HPDE6-E6E7 (cell line): ENCODE measurements at regions not wholly inside any gene's neighbourhood (a gene's known extent, or its start where the extent isn't known, plus 50 kb on each side); places are given as distances from the start of the nearest gene placed in this dataset.
A peak's percentile ranks its signal among the peaks of the same experiment; 100 is the strongest.
"Not testable (repeated sequence)": the region's sequence is repeated elsewhere in the genome, so short reads cannot be mapped to it uniquely, and the experiment has no call there.

Experiments
- DNase-seq: peaks from one replicate; pipeline ENCODE4 v3.0.0; 2011; ENCODE audit warnings: missing footprints; ENCODE audit errors: extremely low spot score

DNA sequence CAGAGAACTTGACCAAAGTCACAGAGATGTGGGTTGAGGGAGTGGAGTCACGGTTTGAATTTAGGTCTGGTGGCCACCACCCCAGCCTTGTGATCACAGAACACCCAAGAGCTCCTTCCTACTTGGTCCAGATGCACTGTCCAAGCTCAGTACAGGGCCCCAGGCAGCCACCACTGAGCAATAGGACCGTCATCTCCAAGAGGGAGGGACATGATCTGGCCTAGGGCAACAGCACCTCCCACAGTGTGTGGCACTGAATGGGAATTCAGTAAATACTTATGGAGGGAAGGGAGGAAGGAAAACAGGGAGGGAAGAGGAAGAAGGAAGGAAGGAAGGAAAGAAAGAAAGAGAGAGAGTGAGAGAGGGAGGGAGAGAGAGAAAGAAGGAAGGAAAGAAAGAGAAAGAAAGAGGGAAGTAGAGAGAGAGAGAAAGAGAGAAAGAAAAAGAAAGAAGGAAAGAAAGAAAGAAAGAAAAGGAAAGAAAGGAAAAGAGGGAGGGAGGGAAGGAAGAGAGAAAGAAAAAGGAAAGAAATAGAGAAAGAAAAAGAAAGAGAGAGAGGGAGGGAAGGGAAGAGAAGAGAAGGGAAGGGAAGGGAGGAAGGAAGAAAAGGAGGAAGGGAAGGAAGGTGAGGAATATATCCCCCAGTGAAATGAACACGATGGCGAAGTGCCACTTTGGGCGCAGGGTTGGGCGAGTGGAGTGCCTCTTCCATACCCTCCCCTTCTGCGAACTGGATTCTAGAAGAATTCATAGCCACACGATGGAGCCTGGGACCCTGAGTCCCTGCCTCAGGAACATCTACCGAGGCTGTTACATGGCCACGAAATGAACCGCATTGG is 243.7 kb downstream of the TFAP2C start:
- no peak for DNase-seq

- no peak for DNase-seq
Observed at GRCh38 chr20:56873836-56874235, 244.7 kb downstream of the TFAP2C start.

- peak; percentile 100 for DNase-seq
Observed at GRCh38 chr20:56875052-56875659, 246.1 kb downstream of the TFAP2C start.

DNA sequence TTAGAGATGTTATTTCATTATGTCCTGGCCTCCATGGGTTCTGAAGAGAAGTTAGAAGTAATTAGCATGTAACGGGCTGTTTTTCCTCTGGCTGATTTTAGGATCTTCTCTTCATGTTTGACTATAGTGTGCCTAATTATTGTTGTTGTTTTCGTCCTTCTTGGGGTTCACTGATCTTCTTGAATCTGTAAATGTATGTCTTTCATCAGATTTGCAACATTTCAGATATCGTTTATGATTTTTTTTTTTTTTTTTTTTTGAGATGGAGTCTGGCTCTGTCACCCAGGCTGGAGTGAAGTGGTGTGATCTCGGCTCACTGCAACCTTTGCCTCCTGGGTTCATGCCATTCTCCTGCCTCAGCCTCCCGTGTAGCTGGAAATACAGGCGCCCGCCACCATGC is 246.7 kb downstream of the TFAP2C start:
- no peak for DNase-seq

GRCh38 chr20:56885521-56885920 is 256.4 kb downstream of the TFAP2C start:
- DNase-seq = no peak

DNA sequence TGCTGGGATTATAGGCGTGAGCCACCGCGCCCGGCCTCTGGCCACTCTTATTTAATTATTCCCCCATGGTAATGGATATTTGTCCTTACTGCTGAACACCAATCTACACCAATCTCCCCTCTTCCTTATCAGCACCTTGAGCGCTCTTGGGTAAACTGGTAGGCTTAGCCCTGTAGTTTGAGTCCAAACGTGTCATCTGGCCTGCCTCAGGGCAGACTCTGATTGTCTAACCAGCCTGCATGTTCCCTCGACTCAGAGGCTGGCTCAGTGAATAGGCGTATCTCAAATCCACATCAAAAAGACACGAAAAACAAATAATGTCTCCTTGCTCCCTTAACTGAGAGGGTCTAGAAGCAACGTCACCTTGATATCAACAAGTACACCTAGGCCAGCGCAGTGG is 260.9 kb downstream of the TFAP2C start:
- DNase-seq = no peak

GRCh38 chr20:56893226-56893917 is 264.3 kb downstream of the TFAP2C start:
- DNase-seq = no peak

DNA sequence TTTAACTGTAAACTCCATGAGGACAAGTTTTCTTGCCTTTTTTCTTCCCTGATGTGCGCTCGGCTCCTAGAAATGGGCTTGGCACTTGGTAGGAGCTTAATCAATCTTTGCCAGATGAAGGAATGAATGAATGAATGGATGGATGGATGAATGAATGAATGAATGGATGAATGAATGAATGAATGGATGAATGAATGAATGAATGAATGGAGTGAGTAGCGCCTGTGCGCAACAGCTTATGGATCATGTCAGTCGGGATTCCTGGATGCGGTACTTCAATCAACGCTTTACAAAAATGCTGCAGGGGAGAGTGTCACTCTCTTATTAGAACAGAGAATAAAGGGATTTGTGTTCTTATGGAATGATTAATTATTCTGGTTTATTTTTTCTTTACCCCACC is 267.3 kb downstream of the TFAP2C start:
- no peak for DNase-seq

GRCh38 chr20:56897318-56897957 is 268.3 kb downstream of the TFAP2C start:
- no peak for DNase-seq

- no peak for DNase-seq
Observed at GRCh38 chr20:56897958-56898349, 268.8 kb downstream of the TFAP2C start.

DNA sequence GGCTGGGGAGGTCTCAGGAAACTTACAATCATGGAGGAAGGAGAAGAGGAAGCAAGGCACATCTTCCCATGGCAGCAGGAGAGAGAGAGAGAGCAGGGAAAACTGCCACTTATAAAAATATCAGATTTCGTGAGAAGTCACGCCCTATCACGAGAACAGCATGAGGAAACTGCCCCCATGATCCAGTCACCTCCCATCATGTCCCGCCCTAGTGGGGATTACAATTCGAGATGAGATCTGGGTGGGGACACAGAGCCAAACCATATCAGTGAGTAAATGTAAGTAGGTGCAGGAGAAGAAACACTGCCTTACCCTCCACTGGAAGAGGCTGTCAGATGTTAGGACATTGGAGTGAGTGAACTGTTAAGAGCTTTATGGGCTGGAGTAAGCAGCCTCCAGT is 270.4 kb downstream of the TFAP2C start:
- DNase-seq = no peak

DNA sequence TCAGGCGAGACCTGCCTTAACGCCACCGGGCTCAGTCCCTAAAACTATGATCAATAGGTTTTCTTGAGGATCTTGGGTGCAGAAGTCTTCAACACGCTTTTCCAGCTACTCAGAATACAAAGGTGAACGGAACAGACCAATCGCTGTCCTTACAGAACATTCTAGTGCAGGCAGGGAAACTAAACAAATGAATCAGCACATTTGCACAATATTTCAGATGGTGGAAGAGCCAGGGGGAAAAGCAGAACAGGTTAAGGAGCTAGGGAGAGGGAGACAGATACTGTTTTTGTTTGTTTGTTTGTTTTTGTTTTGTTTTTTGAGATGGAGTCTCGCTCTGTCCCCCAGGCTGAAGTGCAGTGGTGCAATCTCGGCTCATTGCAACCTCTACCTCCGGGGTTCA is 271.1 kb downstream of the TFAP2C start:
- DNase-seq = no peak

DNA sequence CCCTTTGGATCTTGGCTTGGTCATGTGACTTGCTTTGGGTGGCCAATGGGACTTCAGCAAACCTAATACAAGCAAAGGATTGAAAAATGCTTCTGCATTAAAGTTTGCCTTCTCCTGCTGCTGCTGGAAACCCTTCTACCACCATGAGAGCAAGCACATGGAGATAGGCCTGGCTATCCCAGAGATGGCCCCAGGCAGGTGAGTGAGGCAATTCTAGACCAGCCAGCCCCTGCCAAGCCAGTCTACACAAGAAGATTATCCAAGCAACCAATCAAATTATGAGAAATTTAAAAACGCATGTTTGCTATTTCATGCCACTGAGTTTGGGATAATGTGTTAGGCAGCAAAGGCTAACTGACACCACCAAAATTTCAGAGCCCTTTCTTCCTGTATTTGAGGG is 274.3 kb downstream of the TFAP2C start:
- DNase-seq = no peak

- DNase-seq = no peak
Observed at GRCh38 chr20:56903858-56904257, 274.8 kb downstream of the TFAP2C start.

DNA sequence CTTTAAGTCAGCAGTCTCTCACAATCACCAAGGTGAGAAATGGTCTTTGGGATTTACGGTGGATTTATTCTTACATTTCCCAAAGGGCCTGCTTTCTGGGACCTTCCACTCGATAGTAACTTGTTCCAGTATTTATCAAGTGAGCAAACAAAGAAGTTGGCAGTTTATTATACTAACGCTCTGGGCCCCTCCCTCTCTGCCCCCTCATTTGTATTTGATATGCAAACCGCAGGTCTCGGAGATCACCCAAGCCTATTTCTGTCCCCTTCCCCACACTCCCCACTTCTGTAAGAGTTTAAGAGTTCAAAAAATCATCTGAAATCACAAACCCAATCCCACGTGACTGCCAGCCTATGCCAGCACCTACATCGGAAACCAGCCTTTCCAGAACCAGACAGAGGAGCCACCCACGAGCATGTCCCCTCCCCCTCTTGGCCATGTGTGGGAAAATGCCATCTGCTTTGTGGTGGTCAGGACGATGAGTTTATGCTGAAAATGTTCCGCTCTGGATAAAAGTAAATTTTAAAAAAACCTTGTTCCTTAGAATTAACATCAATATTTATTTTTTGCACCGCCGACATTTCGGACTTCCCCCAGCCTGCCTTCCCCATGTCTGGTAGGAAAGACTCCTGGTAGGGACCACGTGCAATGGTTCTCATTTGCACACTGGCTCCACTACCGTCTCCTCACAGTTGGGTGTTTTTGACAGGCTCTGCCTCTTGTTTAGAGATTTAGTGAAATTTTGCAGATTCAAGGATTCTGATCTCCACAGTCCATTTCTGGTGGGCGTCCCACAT is 281.0 kb downstream of the TFAP2C start:
- DNase-seq = no peak

- no peak for DNase-seq
Observed at GRCh38 chr20:56911946-56912345, 282.8 kb downstream of the TFAP2C start.

- DNase-seq = no peak
Observed at GRCh38 chr20:56914532-56914931, 285.4 kb downstream of the TFAP2C start.

- DNase-seq = no peak
Observed at GRCh38 chr20:56916345-56916622, 287.2 kb downstream of the TFAP2C start.

DNA sequence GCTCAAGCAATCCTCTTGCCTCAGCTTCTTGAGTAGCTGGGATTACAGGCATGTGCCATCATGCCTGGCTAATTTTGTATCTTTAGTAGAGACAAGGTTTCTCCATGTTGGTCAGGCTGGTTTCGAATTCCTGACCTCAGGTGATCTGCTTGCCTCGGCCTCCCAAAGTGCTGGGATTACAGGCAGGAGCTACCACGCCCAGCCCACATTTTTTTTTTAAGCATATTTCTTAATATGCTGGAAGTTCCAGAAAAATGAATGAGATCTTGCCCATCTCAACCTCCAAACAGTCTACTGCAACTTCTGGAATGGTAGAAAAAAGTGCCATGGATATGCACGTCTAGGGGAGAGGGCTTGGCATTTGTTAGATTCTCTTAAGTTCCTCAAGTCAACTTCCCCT is 290.9 kb downstream of the TFAP2C start:
- DNase-seq = not testable (repeated sequence)

DNA sequence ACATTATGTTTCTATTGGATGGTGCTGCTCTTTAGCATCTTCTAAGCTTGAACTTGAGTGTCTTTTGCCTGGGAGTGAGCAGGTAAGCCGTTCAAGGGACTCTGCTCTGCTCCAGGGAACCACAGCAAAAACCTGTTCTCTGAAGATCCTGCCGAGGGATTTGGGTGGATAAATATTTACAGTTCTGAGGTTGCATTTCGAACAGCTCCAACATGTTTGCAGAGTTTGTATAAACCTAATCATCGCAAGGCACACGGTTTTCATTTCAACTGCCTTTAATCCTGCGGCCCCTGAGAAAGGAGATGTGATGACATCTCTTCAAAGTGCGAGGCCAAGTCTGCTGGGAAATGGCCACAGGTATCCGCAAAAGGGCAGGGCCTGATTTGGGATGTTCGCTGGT is 293.4 kb downstream of the TFAP2C start:
- no peak for DNase-seq

DNA sequence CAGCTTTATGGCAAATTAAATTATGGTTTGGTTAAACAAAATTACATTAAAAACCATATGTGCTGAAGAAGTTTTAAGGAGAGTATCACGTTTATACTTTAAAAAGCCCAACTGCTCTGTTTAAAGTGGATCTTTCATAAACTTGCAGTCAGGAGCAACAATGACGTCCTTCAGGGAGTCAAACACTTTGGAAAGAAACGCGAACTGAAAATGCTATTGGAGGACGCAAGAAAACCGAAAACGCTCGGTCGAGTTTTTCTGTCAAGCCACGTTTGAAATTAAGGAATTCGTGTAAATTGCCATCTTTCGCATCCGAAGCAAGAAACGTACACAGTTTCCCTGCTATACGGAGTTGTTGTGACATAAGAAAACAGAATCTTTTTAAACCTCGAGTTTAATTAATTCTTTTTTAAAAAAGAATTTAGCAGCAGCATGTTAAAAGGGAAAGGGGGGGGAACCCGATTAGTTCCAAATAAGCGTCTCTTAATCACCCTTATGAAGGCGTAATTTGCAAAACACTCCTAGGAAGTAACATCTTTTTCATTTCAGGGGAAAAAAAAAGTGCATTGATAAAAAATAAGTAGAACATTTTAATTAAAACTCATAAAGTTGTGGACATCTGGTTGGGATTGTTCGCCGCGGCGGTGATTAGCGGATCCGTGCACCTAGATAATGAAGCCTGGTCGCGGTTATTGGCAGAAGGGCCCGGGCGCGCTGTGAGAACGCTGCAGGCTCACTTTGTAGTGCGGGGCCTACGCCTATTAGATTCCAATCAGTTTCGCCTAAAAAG is 295.4 kb downstream of the TFAP2C start:
- DNase-seq = no peak
